ENCODE measurements at regions not wholly inside any gene's neighbourhood (a gene's known extent, or its start where the extent isn't known, plus 50 kb on each side); places are given as distances from the start of the nearest gene placed in this dataset.

DNA sequence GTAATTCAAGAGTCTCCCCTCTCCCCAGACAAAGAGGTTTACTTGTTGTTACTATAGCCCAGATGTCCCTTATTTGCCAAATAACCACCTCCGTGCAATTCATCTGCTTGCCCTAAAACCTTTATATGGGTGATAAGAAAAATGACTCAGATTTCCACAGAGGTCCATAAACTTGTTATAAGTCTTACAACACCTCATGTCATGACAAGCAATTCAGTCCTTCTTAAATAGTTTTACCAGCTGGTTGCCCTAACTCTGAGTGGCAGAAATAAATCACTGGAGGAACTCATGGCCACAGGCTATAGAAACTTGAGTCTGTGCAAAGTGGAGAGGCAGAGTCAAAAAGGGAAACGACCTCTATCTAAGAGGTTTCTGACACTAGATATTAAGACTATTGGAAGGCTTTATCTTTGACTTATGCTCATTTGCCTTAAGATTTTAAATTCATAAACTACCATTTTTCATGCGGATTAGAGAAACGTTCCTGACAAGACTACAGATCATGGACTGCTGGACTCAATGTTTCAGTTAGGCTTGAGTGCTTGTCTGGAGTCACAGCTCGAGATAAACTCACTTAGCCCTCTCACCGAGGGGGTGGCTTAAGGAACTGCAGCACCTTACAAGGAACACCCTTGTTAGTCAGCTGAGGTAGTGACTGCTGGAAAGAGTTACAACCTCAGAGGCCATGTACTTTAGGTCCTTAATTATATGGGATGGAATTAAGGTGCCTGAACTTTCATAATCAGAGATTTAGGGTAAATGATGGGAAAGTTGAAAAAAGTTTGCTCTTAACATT lies 662.5 kb upstream of the USP24 start:
- Histone ChIP-seq H3K27me3 (ENCODE audit: control insufficient read depth, insufficient read depth, low read length, poor library complexity, severe bottlenecking) (peaks cover 16% of the 10 kb centered on the region), H3K9ac (ENCODE audit: extremely low read depth, low read length, poor library complexity, severe bottlenecking) (no peak overlapping the region), H3K27ac (ENCODE audit: low read depth, low read length) (no peak overlapping the region), H3K4me1 (ENCODE audit: control insufficient read depth, insufficient read depth, low read length) (peaks cover 4% of the 10 kb centered on the region), H3K9me3 (ENCODE audit: control insufficient read depth, low read length) (no peaks in the 10 kb centered on the region), H3K36me3 (ENCODE audit: control insufficient read depth, insufficient read depth, low read length) (no peaks in the 10 kb centered on the region), H3K4me3 (ENCODE audit: low read length) (no peak overlapping the region)
- Mint-ChIP-seq H3K4me3 (no peak overlapping the region), H3K27me3 (ENCODE audit: insufficient read depth) (peaks cover 11% of the 10 kb centered on the region), H3K27ac (no peak overlapping the region), H3K4me1 (peaks cover 3% of the 10 kb centered on the region), H3K9me3 (no peaks in the 10 kb centered on the region), H3K36me3 (ENCODE audit: low read depth) (no peaks in the 10 kb centered on the region)
- TF ChIP-seq CTCF (conservative IDR thresholded peaks at IDR 0.05) = no peak
- WGBS, 2 experiments (ENCODE audit: insufficient coverage in 1 of 2, insufficient read length in 1 of 2) = 86 to 97% methylated on average over 5 to 6 of the region's 6 CpGs
- no peak for DNase-seq

DNA sequence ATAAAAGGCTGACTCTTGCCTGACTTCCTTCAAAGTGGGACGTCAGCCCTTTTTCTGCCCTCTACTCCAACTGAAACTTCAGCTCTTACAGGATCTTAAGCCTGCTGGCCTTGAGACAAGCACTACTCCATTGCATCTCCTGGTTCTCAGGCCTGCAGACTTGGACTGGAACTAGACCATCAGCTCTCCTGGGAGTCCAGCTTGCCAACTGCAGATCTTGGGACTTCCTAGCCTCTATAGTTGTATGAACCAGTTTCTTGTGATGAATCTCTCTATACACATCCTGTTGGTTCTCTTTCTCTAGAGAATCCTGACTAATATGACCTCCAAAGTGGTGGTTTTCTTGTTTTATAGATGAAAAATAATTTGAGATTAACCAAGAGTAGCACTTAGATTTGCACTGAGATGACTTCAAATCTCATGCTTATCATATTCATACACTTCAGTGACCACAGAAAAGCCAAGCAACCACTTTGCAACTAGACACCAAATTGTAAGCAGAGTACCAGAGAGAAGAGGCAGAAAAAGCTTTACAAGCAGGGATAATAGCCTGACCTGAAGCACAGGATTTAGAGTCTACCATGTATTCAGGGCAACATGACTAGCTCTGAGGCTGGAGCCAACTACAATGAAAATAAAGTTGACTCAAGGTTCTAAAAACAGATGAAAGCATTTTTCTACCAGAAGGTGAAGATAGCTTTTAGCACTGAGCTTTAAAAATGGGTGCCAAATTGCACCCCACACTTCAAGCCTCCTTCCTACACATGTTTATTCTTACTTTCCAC lies 661.3 kb upstream of the USP24 start:
- peaks cover 4% of the 10 kb centered on the region for H3K4me1 ChIP-seq (ENCODE audit: control insufficient read depth, insufficient read depth, low read length)
- DNase-seq = no peak
- H3K4me1 Mint-ChIP-seq = peaks cover 3% of the 10 kb centered on the region
- H3K27me3 ChIP-seq (ENCODE audit: control insufficient read depth, insufficient read depth, low read length, poor library complexity, severe bottlenecking) = peaks cover 16% of the 10 kb centered on the region
- H3K4me3 ChIP-seq (ENCODE audit: low read length) = no peak overlapping the region
- H3K9me3 ChIP-seq (ENCODE audit: control insufficient read depth, low read length) = no peaks in the 10 kb centered on the region
- no peaks in the 10 kb centered on the region for H3K36me3 Mint-ChIP-seq (ENCODE audit: low read depth)
- no peak overlapping the region for H3K27ac ChIP-seq (ENCODE audit: low read depth, low read length)
- 87 to 100% methylated on average over 1 of the region's 1 CpG for WGBS, 2 experiments (ENCODE audit: insufficient coverage in 1 of 2, insufficient read length in 1 of 2)
- peaks cover 11% of the 10 kb centered on the region for H3K27me3 Mint-ChIP-seq (ENCODE audit: insufficient read depth)
- H3K9me3 Mint-ChIP-seq = no peaks in the 10 kb centered on the region
- no peak overlapping the region for H3K9ac ChIP-seq (ENCODE audit: extremely low read depth, low read length, poor library complexity, severe bottlenecking)
- H3K4me3 Mint-ChIP-seq = no peak overlapping the region
- H3K27ac Mint-ChIP-seq = no peak overlapping the region
- H3K36me3 ChIP-seq (ENCODE audit: control insufficient read depth, insufficient read depth, low read length) = no peaks in the 10 kb centered on the region
- no peak for TF ChIP-seq CTCF (conservative IDR thresholded peaks at IDR 0.05)

GRCh38 chr1:55870106-55870505 lies 654.9 kb upstream of the USP24 start:
- H3K9me3 ChIP-seq (ENCODE audit: control insufficient read depth, low read length) = no peaks in the 10 kb centered on the region
- Mint-ChIP-seq H3K27me3 (ENCODE audit: insufficient read depth) (peaks cover 2% of the 10 kb centered on the region), H3K36me3 (ENCODE audit: low read depth) (no peaks in the 10 kb centered on the region), H3K9me3 (no peaks in the 10 kb centered on the region), H3K4me1 (no peaks in the 10 kb centered on the region), H3K27ac (no peak overlapping the region), H3K4me3 (no peak overlapping the region)
- no peaks in the 10 kb centered on the region for H3K36me3 ChIP-seq (ENCODE audit: control insufficient read depth, insufficient read depth, low read length)
- H3K4me3 ChIP-seq (ENCODE audit: low read length) = no peak overlapping the region
- no peak overlapping the region for H3K9ac ChIP-seq (ENCODE audit: extremely low read depth, low read length, poor library complexity, severe bottlenecking)
- DNase-seq = no peak
- TF ChIP-seq CTCF (conservative IDR thresholded peaks at IDR 0.05) = no peak
- no peaks in the 10 kb centered on the region for H3K27me3 ChIP-seq (ENCODE audit: control insufficient read depth, insufficient read depth, low read length, poor library complexity, severe bottlenecking)
- no peak overlapping the region for H3K27ac ChIP-seq (ENCODE audit: low read depth, low read length)
- H3K4me1 ChIP-seq (ENCODE audit: control insufficient read depth, insufficient read depth, low read length) = no peaks in the 10 kb centered on the region

All from endodermal cell (in vitro differentiated cells).